Cerebellar cortex (tissue), 1 donor: ENCODE measurements at regions not wholly inside any gene's neighbourhood (a gene's known extent, or its start where the extent isn't known, plus 50 kb on each side); places are given as distances from the start of the nearest gene placed in this dataset.

ENCODE experiments used
- DNase-seq: peaks from one replicate; pipeline ENCODE4 v3.0.0-alpha.2; 2015; ENCODE audit warnings: low spot score

- DNase-seq: no peak
Observed at GRCh38 chr7:46811529-46811928, 770.4 kb downstream of the TNS3 start.

GRCh38 chr7:46810986-46811385 lies 770.9 kb downstream of the TNS3 start:
- no peak for DNase-seq

- DNase-seq: no peak
Observed at GRCh38 chr7:46809886-46810285, 772.0 kb downstream of the TNS3 start.

GRCh38 chr7:46806856-46807255 lies 775.1 kb downstream of the TNS3 start:
- DNase-seq: no peak

- DNase-seq: no peak
Observed at GRCh38 chr7:46802479-46802878, 779.4 kb downstream of the TNS3 start.

- no peak for DNase-seq
Observed at GRCh38 chr7:46791188-46791587, 790.7 kb downstream of the TNS3 start.

- DNase-seq: no peak
Observed at GRCh38 chr7:46786995-46787394, 794.9 kb downstream of the TNS3 start.

- DNase-seq: no peak
Observed at GRCh38 chr7:46786221-46786954, 795.5 kb downstream of the TNS3 start.

- no peak for DNase-seq
Observed at GRCh38 chr7:46784732-46785131, 797.2 kb downstream of the TNS3 start.

- no peak for DNase-seq
Observed at GRCh38 chr7:46781901-46782439, 799.9 kb downstream of the TNS3 start.

GRCh38 chr7:46776790-46777189 lies 805.1 kb downstream of the TNS3 start:
- peak; percentile 6 for DNase-seq

GRCh38 chr7:46775776-46776175 lies 806.1 kb downstream of the TNS3 start:
- DNase-seq: no peak

GRCh38 chr7:46775020-46775419 lies 806.9 kb downstream of the TNS3 start:
- no peak for DNase-seq

- DNase-seq: no peak
Observed at GRCh38 chr7:46774515-46774914, 807.4 kb downstream of the TNS3 start.

- DNase-seq: no peak
Observed at GRCh38 chr7:46772776-46773175, 809.1 kb downstream of the TNS3 start.

- no peak for DNase-seq
Observed at GRCh38 chr7:46767071-46767470, 814.8 kb downstream of the TNS3 start.

GRCh38 chr7:46764100-46764936 lies 817.6 kb downstream of the TNS3 start:
- no peak for DNase-seq

GRCh38 chr7:46763344-46763743 lies 818.6 kb downstream of the TNS3 start:
- DNase-seq: no peak

- DNase-seq: no peak
Observed at GRCh38 chr7:46759711-46760480, 822.0 kb downstream of the TNS3 start.

- DNase-seq: no peak
Observed at GRCh38 chr7:46756996-46757395, 824.9 kb downstream of the TNS3 start.

- DNase-seq: no peak
Observed at GRCh38 chr7:46756256-46756655, 825.7 kb downstream of the TNS3 start.
